ENCODE measurements at regions not wholly inside any gene's neighbourhood (a gene's known extent, or its start where the extent isn't known, plus 50 kb on each side); places are given as distances from the start of the nearest gene placed in this dataset.

DNA sequence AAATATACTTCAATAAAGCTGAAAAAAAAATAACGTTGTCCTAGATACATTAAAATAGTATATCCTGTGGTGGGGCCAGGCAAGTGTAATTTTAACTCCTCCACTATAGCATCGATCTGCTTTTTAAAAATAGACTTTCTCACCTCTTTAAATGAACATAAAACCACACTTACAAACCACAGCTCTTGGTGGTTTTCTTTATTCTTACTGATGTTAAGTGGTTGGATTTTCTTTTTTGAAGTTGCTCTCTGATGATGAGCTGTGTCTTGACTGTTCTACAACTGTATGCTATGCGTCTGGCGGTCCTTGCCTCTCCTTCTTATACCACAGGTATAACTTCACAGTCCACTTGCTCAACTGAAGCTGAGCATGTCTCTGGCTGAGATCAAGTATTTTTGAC lies 721.5 kb upstream of the KLHL1 start:
- TF ChIP-seq, protein P1, sequence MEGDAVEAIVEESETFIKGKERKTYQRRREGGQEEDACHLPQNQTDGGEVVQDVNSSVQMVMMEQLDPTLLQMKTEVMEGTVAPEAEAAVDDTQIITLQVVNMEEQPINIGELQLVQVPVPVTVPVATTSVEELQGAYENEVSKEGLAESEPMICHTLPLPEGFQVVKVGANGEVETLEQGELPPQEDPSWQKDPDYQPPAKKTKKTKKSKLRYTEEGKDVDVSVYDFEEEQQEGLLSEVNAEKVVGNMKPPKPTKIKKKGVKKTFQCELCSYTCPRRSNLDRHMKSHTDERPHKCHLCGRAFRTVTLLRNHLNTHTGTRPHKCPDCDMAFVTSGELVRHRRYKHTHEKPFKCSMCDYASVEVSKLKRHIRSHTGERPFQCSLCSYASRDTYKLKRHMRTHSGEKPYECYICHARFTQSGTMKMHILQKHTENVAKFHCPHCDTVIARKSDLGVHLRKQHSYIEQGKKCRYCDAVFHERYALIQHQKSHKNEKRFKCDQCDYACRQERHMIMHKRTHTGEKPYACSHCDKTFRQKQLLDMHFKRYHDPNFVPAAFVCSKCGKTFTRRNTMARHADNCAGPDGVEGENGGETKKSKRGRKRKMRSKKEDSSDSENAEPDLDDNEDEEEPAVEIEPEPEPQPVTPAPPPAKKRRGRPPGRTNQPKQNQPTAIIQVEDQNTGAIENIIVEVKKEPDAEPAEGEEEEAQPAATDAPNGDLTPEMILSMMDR (conservative IDR thresholded peaks at IDR 0.05; ENCODE audit: low read length), result no peak
- no peak for TF ChIP-seq EZH2phosphoT487 (IDR thresholded peaks at IDR 0.05; ENCODE audit: borderline replicate concordance)

Measured in Loucy (cell line).